Fibroblast of the aortic adventitia (primary cell): ENCODE measurements at regions not wholly inside any gene's neighbourhood (a gene's known extent, or its start where the extent isn't known, plus 50 kb on each side); places are given as distances from the start of the nearest gene placed in this dataset.

Experiments
- DNase-seq: peaks from one replicate; pipeline ENCODE4 v3.0.0-alpha.2; 2010; ENCODE audit warnings: low read depth
- H3K4me3 ChIP-seq: 2 replicates; pipeline ENCODE4 v1.5.1; 2011; ENCODE audit warnings: low read depth, mild to moderate bottlenecking, control low read depth, low read length, moderate library complexity
- TF ChIP-seq, protein P1 (sequence below): IDR thresholded peaks from 2 replicates; pipeline ENCODE4 v1.5.1; 2011; ENCODE audit warnings: mild to moderate bottlenecking, low read length, control low read depth, inconsistent platforms; ENCODE audit not compliant: insufficient read depth

DNA sequence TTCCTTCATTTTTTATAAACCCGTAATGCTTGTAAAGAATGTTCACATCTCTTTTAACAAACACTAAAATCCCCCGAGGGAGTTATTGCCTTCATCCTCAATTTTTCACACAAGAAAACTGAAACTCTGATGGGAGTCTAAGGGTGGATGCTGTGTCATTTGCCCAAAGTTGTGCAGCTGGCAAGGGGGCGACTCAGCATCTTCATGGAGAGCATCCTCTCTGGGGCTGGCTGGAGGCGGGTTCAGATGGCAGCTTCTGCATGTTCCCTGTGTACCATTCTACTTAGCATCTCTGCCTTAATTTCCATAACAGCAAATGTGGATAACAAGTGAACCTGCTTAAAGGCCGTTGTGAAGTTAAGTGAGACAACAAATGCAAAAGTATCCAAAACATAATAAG, 256.4 kb downstream of the IRS2 start:
- no peak for DNase-seq

DNA sequence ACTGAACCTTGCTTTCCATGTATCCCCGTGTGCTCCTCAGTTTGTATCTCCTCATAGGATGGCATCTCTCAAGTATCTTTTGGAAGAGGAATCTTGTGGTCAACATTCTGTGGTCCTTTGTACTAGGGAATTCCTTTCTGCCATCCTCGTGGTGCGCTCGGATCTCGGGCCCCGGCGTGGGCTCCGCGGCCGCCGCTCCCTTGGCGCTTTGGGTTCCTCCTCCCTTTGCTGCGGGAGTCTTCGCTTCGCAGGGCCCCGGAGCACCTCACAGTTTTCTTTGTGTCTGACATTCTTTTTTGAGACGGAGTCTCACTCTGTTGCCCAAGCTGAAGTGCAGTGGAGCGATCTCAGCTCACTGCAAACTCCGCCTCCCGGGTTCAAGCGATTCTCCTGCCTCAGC, 264.7 kb downstream of the IRS2 start:
- no peak overlapping the region for H3K4me3 ChIP-seq
- TF ChIP-seq, protein P1, sequence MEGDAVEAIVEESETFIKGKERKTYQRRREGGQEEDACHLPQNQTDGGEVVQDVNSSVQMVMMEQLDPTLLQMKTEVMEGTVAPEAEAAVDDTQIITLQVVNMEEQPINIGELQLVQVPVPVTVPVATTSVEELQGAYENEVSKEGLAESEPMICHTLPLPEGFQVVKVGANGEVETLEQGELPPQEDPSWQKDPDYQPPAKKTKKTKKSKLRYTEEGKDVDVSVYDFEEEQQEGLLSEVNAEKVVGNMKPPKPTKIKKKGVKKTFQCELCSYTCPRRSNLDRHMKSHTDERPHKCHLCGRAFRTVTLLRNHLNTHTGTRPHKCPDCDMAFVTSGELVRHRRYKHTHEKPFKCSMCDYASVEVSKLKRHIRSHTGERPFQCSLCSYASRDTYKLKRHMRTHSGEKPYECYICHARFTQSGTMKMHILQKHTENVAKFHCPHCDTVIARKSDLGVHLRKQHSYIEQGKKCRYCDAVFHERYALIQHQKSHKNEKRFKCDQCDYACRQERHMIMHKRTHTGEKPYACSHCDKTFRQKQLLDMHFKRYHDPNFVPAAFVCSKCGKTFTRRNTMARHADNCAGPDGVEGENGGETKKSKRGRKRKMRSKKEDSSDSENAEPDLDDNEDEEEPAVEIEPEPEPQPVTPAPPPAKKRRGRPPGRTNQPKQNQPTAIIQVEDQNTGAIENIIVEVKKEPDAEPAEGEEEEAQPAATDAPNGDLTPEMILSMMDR: no peak
- DNase-seq: no peak

More for the DNA sequence above, 256.4 kb downstream of the IRS2 start:
- H3K4me3 ChIP-seq: no peak overlapping the region
- TF ChIP-seq, protein P1: no peak

DNA sequence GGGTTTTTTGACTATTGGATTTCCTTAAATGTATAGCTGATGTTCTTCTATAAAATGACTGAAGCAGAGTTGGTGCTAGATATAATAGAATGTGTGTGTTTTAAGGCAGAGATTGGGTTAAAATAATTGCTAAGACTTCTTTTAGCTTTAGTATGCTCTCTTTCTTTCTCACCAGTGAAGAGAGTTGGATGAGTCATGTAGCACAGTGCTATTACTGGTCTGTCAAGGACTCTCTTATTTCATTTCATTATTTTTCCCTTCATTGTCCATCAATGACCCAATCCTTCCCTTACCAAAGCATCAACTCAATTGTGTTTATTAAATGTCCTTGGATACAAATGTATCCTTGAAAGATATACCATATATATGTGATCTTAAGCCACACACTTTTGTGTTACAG, 268.9 kb downstream of the IRS2 start:
- TF ChIP-seq, protein P1: no peak
- no peak for DNase-seq
- no peak overlapping the region for H3K4me3 ChIP-seq

DNA sequence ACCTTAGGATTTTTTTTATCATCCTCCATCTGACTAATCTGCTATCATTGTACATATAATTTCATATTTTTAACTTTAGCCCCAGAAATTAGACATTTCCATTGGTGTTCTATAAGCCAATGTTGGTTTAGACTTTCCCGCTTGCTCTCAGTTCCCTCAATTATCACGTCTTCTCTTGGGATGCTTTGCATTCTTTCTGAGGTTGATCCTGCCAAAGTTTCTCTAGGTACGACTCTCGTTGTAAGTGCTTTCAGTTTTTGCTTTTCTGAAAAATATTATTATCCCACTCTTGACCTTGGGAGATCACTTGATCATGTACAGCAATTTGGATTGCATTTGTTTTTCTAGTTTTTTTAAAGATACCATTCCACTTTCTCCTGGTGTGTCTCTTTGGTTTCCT, 270.2 kb downstream of the IRS2 start:
- no peak for DNase-seq
- TF ChIP-seq, protein P1: no peak
- H3K4me3 ChIP-seq: no peak overlapping the region

DNA sequence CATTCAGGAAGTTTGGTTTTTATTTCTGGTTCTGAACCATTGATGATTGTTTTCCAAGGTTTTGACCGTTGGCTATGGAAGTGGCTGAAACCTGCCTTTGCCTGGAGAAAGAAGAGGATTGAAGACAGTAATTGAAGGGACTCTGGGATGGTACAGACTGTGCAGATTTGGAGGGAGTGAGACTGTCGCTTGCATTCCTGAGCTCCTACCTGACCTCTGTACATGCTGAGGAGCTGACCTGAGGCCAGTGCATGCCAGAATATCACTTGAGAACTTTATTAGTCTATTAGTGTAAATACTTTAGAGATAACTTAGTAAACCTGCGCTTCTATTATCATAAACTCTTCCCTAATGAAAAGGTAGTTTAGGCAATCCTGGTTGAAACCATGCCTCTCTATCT, 276.4 kb downstream of the IRS2 start:
- TF ChIP-seq, protein P1: no peak
- H3K4me3 ChIP-seq: no peak overlapping the region
- DNase-seq: no peak

DNA sequence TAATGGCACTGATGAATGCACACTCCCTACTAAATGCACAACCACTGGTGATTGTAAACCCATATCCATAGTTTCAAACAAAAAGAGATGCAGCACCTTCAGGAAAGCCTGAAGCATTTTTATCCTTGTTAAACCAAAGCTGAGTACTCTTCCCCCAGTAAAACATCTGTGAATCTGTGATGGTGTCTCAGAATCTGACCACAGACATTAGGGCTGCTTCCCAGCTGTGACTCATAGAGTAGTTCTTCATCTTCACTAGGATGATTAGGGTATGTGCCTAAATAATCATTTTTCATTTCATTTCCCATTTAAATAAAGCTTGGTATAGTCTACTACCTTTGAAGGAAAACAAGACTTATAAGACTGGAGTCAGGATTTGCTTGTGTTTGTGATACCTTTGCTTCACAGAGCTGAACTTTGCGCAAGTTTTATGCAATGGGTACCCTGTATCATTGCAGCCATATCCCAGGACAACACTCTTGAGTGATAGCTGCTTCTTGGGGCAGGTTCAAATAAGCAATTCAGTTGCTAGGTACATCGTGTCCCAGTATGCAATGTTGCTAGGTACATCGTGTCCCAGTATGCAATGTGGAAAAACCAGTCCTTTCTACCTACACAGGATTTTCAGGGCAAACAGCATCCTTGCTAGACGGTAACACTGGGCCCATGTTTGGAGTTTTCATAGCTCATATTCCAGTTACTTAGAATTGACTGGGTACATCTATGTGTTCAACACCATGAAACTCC, 277.1 kb downstream of the IRS2 start:
- TF ChIP-seq, protein P1: no peak
- H3K4me3 ChIP-seq: no peak overlapping the region
- DNase-seq: peak; percentile 1
